ENCODE measurements at regions not wholly inside any gene's neighbourhood (a gene's known extent, or its start where the extent isn't known, plus 50 kb on each side); places are given as distances from the start of the nearest gene placed in this dataset.

DNA sequence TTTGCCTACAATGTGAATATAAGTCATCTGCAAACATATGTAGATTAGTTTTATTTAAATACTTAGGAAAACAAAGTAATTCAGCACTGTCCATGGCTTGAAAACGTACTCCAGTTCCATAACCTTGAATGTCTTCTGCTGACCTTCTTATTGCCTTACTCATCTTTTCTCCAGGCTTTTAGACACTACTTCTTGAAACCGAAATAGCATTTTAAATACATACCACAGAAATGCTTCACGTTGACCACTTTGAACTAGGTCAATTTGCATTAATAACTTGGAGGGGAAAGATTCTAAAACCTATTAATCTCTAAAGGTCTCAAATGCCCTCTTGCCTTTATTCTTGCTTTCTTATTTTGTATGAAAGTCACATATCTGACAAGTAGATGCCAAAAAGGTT is 995.4 kb upstream of the ACO1 start:
- TF ChIP-seq, protein P1, sequence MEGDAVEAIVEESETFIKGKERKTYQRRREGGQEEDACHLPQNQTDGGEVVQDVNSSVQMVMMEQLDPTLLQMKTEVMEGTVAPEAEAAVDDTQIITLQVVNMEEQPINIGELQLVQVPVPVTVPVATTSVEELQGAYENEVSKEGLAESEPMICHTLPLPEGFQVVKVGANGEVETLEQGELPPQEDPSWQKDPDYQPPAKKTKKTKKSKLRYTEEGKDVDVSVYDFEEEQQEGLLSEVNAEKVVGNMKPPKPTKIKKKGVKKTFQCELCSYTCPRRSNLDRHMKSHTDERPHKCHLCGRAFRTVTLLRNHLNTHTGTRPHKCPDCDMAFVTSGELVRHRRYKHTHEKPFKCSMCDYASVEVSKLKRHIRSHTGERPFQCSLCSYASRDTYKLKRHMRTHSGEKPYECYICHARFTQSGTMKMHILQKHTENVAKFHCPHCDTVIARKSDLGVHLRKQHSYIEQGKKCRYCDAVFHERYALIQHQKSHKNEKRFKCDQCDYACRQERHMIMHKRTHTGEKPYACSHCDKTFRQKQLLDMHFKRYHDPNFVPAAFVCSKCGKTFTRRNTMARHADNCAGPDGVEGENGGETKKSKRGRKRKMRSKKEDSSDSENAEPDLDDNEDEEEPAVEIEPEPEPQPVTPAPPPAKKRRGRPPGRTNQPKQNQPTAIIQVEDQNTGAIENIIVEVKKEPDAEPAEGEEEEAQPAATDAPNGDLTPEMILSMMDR (IDR thresholded peaks at IDR 0.05; ENCODE audit: low read depth, low read length, poor library complexity, severe bottlenecking), result no peak
- no peak for TF ChIP-seq EZH2phosphoT487 (IDR thresholded peaks at IDR 0.05; ENCODE audit: borderline replicate concordance, low read length)

All from DOHH2 (cell line).